GOT3 (cell line): ENCODE measurements at regions not wholly inside any gene's neighbourhood (a gene's known extent, or its start where the extent isn't known, plus 50 kb on each side); places are given as distances from the start of the nearest gene placed in this dataset.
"Not testable (repeated sequence)": the region's sequence is repeated elsewhere in the genome, so short reads cannot be mapped to it uniquely, and the experiment has no call there.

Experiments used
- DNase-seq: peaks from one replicate; lab custom pipeline; 2025; ENCODE audit warnings: mixed read lengths; lab: John Stamatoyannopoulos, UW

DNA sequence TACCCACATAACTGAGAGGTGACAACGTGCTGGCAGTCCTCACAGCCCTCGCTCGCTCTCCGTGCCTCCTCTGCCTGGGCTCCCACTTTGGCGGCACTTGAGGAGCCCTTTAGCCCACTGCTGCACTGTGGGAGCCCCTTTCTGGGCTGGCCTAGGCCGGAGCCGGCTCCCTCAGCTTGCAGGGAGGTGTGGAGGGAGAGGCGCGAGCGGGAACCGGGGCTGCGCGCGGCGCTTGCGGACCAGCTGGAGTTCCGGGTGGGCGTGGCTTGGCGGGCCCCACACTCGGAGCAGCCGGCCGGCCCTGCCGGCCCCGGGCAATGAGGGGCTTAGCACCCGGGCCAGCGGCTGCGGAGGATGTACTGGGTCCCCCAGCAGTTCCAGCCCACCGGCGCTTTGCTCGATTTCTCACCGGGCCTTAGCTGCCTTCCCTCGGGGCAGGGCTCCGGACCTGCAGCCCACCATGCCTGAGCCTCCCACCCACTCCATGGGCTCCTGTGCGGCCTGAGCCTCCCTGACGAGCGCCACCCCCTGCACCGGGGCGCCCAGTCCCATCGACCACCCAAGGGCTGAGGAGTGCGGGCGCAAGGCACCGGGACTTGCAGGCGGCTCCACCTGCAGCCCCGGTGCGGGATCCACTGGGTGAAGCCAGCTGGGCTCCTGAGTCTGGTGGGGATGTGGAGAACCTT lies 630.1 kb upstream of the NXPH2 start:
- DNase-seq: not testable (repeated sequence)

GRCh38 chr2:139409212-139409611 lies 629.0 kb upstream of the NXPH2 start:
- no peak for DNase-seq

DNA sequence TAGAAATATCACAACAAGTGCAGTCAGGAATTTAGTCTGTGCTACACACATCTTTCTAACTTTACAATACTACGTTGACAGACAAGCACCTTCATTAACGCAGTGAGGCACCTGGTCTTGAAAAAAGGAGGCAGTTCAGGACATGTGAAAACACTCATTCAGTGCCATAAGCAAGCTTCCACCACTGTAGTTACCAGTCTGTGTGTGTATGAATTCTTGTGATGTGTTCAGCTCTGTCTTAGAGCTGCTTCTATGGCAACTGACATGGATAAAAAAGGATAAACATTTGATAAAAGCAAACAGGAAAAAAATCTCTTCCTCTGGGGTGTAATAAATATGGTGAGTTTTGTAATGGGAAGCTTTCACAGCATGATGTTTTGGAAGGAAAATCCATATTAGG lies 623.8 kb upstream of the NXPH2 start:
- no peak for DNase-seq

GRCh38 chr2:139394801-139395200 lies 614.6 kb upstream of the NXPH2 start:
- DNase-seq: no peak

- no peak for DNase-seq
These were observed 609.2 kb upstream of the NXPH2 start for GRCh38 chr2:139389391-139389790.

DNA sequence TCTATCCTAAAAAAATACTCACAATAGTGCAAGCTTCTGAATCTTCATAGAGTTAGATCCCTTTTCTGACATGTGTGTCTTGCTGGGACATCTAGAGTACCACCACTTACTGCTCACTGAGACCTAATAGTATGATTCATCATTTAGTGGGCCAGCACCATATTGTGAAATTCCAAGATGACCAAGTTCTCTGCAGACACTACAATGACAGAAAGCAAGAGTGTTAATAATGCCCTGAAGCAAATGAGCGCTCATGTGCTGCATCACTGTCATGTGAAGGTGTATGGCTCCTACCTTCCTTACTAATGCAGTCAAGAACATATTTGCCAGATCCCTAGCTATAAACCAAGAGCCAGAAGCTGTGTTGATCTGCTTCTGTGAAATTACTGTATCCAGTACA lies 606.2 kb upstream of the NXPH2 start:
- DNase-seq: no peak

- no peak for DNase-seq
These were observed 603.3 kb upstream of the NXPH2 start for GRCh38 chr2:139383532-139383931.

- no peak for DNase-seq
These were observed 599.9 kb upstream of the NXPH2 start for GRCh38 chr2:139380051-139380450.

DNA sequence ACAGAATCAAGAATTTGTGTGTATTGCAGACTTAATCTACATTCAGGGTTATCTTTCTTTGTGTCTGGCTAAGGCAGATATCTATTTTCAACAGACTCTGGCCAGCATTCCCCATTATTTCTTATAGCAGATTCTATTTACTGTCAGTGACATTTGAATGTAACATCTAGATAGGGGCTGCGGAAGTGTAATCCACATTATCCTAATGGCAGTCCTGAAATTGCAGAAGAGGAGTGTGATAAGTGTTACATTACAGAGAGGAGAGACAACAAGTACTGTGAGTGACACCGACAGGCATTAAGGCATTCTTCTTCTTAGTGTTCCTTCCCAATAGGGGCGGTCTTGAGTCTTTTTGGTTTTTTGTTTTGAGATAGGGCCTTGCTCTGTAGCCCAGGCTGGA lies 598.2 kb upstream of the NXPH2 start:
- no peak for DNase-seq

GRCh38 chr2:139374296-139374850 lies 594.2 kb upstream of the NXPH2 start:
- no peak for DNase-seq

DNA sequence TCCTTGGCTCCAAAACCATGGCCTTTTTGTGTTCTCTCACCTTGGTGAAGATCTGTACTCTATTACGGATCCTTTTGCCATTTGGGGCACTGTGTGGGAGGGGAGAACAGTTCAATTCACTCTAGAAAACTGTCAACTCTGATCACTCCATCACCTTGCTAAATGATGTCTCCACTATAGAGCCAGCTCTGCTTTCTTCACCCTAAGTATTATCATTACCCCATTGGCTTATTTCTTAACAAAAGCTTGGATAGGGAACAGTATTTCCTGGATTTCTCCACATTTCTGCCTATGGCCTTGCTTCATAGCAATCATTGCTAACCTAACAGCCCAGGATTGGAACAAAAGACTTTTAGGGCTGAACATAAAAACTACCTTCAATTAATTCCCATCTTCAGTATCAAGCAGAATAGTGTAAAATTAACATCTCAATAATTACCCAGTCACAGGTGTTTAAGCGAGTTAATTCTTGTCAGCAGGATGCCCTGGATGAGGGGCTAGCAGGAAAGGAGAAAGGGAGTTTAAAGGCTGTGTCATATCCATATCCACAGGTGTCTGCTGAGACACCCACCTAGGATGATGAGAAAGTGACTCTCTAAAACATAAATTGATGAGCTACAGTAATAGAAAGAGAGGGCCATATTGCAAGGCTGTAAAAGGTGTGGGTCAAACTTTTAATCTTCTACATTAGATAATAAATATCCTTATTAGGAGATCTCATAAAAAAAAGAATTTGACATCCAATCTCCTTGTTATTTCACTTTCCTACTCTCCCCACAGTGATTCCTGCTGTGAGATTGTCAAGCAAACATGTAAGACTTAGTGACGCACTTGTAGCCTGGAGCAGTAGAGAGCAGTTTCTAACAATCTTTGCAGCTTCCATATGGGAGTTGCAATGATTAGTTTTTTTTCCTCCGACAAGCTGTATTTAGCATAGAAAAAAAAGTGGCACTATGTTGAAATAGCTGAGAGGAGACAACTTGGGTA lies 589.5 kb upstream of the NXPH2 start:
- no peak for DNase-seq

DNA sequence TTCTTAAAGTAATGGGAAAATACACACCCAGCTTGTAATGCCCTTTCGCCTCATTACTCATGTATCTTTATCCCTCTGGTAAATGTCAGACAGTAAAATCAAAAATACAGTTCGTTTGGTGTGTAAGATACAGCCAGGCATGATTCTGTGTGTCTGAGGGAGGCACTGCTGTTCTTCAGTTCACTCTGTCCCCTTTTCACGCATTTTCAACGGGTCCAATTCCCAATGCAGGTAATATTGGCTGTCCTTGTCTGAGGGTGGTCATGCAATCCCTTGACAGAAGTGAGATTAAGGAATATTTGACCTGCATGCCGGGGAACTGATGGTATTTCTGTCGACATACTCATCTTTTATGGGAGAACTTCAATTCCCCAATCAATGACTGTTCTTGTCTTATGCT lies 587.2 kb upstream of the NXPH2 start:
- DNase-seq: no peak

GRCh38 chr2:139366681-139367080 lies 586.5 kb upstream of the NXPH2 start:
- no peak for DNase-seq

DNA sequence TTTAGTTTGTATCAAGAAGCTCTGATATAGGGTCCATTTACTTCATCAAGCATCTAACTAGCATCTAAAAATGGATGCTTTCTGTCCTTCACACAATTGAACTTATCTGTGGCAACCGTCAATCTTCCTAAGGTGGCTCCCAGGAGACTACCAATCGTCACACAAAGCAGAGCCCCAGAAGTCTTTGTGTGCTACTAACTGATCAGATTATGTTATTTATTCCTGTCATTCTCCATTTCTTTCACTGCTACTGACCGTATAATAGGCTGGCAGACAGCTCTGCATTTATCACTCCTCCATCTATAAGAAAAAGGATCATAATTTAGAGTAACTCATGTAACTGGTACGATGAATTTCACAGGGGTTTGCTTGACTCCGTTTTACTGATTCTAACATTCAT lies 585.0 kb upstream of the NXPH2 start:
- no peak for DNase-seq

DNA sequence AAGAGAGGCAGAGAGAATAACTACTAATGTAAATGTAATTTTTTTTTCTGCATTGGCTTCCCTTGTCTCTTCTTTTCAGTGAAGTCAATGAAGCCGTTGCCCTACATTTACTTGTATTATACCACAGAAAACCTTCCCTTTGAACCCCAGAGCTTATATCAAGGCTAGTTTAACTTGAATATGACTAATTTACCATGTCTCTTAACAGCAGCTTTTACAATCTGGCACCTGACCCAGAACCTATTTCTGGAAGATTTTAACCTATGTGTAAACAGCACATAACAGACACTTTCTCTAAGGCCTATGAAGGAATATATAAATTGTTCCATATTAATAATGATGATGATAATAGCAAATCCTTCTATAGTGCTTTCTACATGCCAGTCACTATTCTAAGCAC lies 580.5 kb upstream of the NXPH2 start:
- no peak for DNase-seq

DNA sequence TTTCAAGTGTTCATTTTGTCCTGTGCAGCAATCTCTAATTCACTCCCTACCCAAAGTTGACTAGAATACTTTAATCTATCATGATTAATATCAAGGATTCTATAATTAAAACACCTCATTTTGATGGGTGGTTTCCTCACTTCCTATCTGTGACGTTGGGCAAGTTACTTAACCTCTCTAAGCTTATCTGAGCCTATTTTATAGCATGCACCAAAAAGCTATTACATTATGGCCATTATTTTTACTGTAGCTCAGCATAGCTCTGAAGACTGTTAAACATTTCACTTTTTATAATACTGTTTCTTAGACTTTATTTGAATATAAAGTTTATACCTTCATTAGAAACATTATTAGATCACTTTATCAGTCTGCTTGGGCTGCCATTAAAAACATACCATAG lies 579.6 kb upstream of the NXPH2 start:
- DNase-seq: no peak

DNA sequence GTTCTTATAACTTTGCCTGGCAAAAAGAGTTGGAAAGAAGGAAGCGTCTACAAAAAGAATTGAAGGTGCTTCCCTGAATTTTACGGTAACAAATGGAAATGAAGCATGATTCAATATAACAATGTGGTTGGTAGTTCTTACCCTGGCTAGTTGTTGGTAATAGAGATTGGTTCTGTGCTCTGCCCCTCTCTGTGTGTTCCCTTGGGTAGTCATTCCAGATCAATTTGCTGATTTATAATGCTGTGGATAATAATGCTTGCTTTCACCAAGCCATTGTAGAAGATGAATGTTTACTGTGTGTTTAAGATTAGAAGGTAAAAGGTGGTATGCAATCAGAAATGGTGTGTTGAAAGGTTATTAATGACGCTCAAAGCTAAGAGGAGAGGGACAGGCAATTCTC lies 577.8 kb upstream of the NXPH2 start:
- no peak for DNase-seq

DNA sequence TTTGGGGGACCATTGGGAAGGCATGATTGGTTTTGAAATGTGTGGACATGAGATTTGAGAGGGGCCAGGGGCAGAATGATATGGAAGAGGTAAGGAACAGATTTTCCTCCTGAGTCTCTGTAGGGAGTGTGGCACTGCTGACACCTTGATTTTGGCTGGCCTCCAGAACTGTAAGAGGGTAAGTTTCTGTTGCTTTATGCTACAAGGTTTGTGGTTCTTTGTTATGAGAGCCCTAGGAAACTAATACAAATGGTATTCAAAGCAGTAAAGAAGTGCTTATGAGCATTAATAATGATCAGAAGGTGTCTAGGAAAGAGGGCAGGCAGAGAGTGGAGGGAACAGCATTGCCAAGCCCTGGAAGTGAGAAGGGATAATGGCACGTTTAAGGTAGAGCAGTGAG lies 574.3 kb upstream of the NXPH2 start:
- no peak for DNase-seq

GRCh38 chr2:139353874-139354273 lies 573.7 kb upstream of the NXPH2 start:
- DNase-seq: no peak

DNA sequence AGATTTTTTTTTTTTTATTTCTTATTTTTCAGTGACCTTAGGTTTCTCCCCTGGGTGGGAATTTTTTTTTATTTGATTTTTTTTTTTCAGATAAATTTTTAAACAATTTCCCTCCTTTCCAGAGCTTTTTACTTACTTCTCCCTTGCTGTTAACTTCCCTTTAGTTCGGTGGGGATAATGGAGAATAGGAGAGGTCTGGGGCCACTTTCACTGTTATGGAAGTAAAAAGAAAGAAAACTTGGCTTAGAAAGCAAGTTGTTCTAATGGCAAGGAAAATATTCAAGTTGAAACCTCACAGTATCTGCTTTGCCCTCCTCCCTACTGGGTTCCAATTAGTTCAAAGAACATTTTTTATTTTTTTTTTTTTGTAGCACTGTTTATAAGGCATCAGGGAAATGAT lies 537.1 kb upstream of the NXPH2 start:
- DNase-seq: no peak

DNA sequence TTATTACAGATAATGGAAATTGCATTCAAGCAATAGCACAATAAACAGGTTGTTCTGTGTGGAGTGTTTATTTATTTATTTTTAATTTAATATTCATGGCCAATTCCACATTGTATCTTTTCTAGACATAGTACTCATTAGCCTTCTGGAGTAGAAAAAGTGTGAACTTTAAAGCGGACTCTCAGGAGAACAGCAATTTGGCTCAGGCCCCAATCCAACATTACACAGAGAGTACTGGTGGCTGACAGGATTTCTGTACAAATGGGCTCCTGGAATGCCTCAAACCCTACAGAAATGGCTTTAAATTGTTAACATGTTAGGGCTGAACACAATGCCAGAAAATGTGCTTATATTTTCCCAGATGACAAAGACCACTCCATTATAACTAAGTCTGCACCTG lies 533.9 kb upstream of the NXPH2 start:
- no peak for DNase-seq

GRCh38 chr2:139296672-139297209 lies 516.6 kb upstream of the NXPH2 start:
- no peak for DNase-seq
